ENCODE measurements at regions not wholly inside any gene's neighbourhood (a gene's known extent, or its start where the extent isn't known, plus 50 kb on each side); places are given as distances from the start of the nearest gene placed in this dataset.

DNA sequence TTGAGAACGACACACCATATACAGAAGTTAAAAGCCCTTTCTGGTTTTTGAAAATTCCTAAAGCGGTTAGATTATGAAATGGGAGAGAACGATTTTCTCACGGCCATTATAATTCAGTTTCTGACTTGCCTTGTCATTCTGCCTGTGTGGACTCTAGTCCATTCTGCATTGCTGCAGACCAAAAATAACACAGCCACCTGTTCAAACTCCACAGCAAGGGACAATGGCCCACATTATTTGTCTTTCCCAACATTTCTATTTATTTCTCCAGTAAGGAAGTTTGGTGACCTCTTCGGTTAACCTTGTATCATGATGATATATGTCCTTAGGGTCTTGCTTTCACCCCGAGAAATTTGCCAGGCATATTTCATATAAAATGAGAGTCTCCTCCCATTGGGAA is 497.7 kb downstream of the BRINP1 start:
- no peak for DNase-seq (ENCODE audit: low read depth, low spot score)
- H3K4me1 ChIP-seq (ENCODE audit: insufficient read depth, insufficient read length): no peaks in the 10 kb centered on the region
- TF ChIP-seq YY1 (IDR thresholded peaks at IDR 0.05; ENCODE audit: insufficient read depth, insufficient read length): no peak
- no peak for TF ChIP-seq ZNF274 (IDR thresholded peaks at IDR 0.05; ENCODE audit: low read depth, low read length)
- TF ChIP-seq SUZ12 (IDR thresholded peaks at IDR 0.05; ENCODE audit: extremely low read depth, insufficient read depth, insufficient read length): no peak
- no peak overlapping the region for H3K4me3 ChIP-seq (ENCODE audit: insufficient read length, low read depth)
- no peaks in the 10 kb centered on the region for H3K27me3 ChIP-seq (ENCODE audit: insufficient read depth, insufficient read length)
- no peaks in the 10 kb centered on the region for H3K36me3 ChIP-seq (ENCODE audit: insufficient read depth, insufficient read length, low read length)
- no peaks in the 10 kb centered on the region for H3K9me3 ChIP-seq (ENCODE audit: insufficient read depth, low read length)
- H3K9ac ChIP-seq (ENCODE audit: insufficient read length, low read depth): no peak overlapping the region

DNA sequence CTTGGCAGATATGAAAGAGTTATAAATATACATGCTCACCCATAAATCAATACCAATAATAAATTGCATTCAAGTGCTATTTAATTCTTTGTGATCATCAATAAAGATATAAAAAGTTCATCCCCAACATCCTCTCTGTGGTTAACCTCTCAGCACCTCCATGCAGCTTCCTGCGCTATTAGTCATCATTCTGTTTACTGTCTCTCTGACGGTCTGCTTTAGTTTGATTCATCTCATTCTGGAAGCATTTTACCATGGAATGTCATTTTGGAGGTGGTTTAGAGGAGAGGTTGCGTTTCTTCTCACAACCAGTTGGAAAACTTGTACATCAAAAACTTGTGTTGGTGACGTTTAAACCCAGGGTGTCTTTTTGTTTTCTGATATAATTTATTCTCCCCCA is 486.6 kb downstream of the BRINP1 start:
- no peak overlapping the region for H3K9ac ChIP-seq (ENCODE audit: insufficient read length, low read depth)
- H3K9me3 ChIP-seq (ENCODE audit: insufficient read depth, low read length): no peaks in the 10 kb centered on the region
- no peaks in the 10 kb centered on the region for H3K36me3 ChIP-seq (ENCODE audit: insufficient read depth, insufficient read length, low read length)
- no peak overlapping the region for H3K4me3 ChIP-seq (ENCODE audit: insufficient read length, low read depth)
- H3K27me3 ChIP-seq (ENCODE audit: insufficient read depth, insufficient read length): no peaks in the 10 kb centered on the region
- no peak for DNase-seq (ENCODE audit: low read depth, low spot score)
- no peaks in the 10 kb centered on the region for H3K4me1 ChIP-seq (ENCODE audit: insufficient read depth, insufficient read length)
- TF ChIP-seq SUZ12 (IDR thresholded peaks at IDR 0.05; ENCODE audit: extremely low read depth, insufficient read depth, insufficient read length) (no peak), YY1 (IDR thresholded peaks at IDR 0.05; ENCODE audit: insufficient read depth, insufficient read length) (no peak), ZNF274 (IDR thresholded peaks at IDR 0.05; ENCODE audit: low read depth, low read length) (no peak)

DNA sequence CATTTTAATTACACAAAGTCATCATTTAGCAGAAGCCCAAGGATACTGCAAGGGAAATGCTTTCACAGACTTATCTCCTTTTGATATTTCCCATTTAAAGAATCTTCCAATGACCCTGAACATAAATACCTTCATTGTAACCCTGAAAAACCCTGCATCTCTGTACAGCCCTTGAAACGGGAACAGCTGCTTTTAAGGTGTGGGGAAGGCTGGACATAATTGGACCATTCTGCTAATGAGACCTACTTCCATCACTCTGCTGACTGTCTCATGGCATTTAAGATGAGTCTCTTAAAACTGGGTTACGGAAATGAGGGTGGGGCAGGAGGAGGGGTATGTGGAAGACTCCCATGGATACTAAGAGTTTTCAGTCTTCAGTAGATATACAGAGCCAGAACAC is 485.8 kb downstream of the BRINP1 start:
- H3K36me3 ChIP-seq (ENCODE audit: insufficient read depth, insufficient read length, low read length): no peaks in the 10 kb centered on the region
- H3K27me3 ChIP-seq (ENCODE audit: insufficient read depth, insufficient read length): no peaks in the 10 kb centered on the region
- TF ChIP-seq SUZ12 (IDR thresholded peaks at IDR 0.05; ENCODE audit: extremely low read depth, insufficient read depth, insufficient read length): no peak
- no peak for TF ChIP-seq ZNF274 (IDR thresholded peaks at IDR 0.05; ENCODE audit: low read depth, low read length)
- no peak for TF ChIP-seq YY1 (IDR thresholded peaks at IDR 0.05; ENCODE audit: insufficient read depth, insufficient read length)
- no peak overlapping the region for H3K4me3 ChIP-seq (ENCODE audit: insufficient read length, low read depth)
- no peaks in the 10 kb centered on the region for H3K9me3 ChIP-seq (ENCODE audit: insufficient read depth, low read length)
- H3K4me1 ChIP-seq (ENCODE audit: insufficient read depth, insufficient read length): no peaks in the 10 kb centered on the region
- DNase-seq (ENCODE audit: low read depth, low spot score): no peak
- H3K9ac ChIP-seq (ENCODE audit: insufficient read length, low read depth): no peak overlapping the region

DNA sequence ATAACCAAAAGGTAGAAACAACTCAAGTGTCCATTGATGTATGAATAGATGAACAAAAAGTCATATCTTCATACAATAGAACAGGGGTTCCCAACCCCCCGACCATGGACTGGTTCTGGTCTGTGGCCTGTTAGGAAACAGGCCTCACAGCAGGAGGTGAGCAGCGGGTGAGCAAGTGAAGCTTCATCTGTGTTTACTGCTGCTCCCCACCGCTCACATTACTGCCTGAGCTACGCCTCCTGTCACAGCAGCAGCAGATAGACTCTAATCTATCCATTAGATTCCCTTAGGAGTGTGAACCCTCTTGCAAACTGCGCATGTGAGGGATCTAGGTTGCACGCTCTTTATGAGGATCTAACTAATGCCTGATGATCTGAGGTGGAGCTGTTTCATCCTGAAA is 478.0 kb downstream of the BRINP1 start:
- Histone ChIP-seq H3K9ac (ENCODE audit: insufficient read length, low read depth) (no peak overlapping the region), H3K36me3 (ENCODE audit: insufficient read depth, insufficient read length, low read length) (no peaks in the 10 kb centered on the region), H3K9me3 (ENCODE audit: insufficient read depth, low read length) (no peaks in the 10 kb centered on the region), H3K27me3 (ENCODE audit: insufficient read depth, insufficient read length) (no peaks in the 10 kb centered on the region), H3K4me1 (ENCODE audit: insufficient read depth, insufficient read length) (no peaks in the 10 kb centered on the region), H3K4me3 (ENCODE audit: insufficient read length, low read depth) (no peak overlapping the region)
- DNase-seq (ENCODE audit: low read depth, low spot score): no peak
- TF ChIP-seq YY1 (IDR thresholded peaks at IDR 0.05; ENCODE audit: insufficient read depth, insufficient read length) (no peak), SUZ12 (IDR thresholded peaks at IDR 0.05; ENCODE audit: extremely low read depth, insufficient read depth, insufficient read length) (no peak), ZNF274 (IDR thresholded peaks at IDR 0.05; ENCODE audit: low read depth, low read length) (no peak)

DNA sequence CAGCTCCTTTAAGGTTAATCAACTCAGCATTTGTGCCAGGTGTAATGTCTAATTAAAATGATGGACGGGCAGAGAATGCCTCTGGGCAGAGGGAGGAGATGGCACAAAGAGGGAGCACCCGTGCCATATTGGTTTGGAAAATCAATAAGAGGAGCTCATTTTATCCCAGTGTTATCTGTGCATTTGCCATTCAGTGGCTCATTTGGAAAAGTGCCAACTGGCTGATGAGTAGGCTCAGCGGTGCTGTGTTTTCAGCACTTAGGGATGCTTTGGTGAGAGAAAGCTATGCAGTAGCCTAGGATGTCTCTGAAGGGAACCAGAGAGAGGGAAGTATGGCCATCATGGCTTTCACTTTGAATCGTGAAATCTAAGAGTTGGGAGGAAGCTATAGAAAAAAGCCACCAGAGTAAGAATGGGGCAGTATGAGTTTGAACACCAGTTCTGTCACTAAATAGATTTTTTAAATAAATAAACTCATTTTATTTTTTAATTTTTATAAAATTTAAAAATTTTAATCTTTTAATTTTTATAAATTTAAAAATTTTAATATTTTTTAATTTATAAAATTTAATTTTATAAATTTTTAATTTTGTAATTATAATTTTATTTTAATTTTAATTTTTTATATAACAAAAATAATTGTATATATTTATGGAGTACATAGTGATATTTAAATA is 472.8 kb downstream of the BRINP1 start:
- no peak for TF ChIP-seq ZNF274 (IDR thresholded peaks at IDR 0.05; ENCODE audit: low read depth, low read length)
- no peak for TF ChIP-seq SUZ12 (IDR thresholded peaks at IDR 0.05; ENCODE audit: extremely low read depth, insufficient read depth, insufficient read length)
- no peak for TF ChIP-seq YY1 (IDR thresholded peaks at IDR 0.05; ENCODE audit: insufficient read depth, insufficient read length)
- Histone ChIP-seq H3K9me3 (ENCODE audit: insufficient read depth, low read length) (no peaks in the 10 kb centered on the region), H3K27me3 (ENCODE audit: insufficient read depth, insufficient read length) (no peaks in the 10 kb centered on the region), H3K36me3 (ENCODE audit: insufficient read depth, insufficient read length, low read length) (no peaks in the 10 kb centered on the region), H3K9ac (ENCODE audit: insufficient read length, low read depth) (no peak overlapping the region), H3K4me1 (ENCODE audit: insufficient read depth, insufficient read length) (no peaks in the 10 kb centered on the region), H3K4me3 (ENCODE audit: insufficient read length, low read depth) (no peak overlapping the region)
- no peak for DNase-seq (ENCODE audit: low read depth, low spot score)

DNA sequence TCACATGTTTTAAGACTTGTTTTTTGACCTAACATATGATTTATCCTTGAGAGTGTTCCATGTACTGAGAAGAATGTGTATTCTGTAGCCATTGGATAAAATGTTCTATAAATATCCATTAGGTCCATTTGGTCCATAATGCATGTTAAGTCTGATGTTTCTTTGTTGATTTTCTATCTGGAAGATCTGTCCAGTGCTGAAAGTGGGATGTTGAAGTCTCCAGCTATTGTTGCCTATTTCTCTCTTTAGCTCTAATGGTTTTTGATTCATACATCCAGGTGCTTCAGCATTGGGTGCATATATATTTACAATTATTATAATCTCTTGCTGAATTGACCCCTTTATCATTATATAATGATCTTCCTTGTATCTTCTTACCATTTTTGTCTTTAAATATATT is 451.1 kb downstream of the BRINP1 start:
- no peaks in the 10 kb centered on the region for H3K27me3 ChIP-seq (ENCODE audit: insufficient read depth, insufficient read length)
- no peak for DNase-seq (ENCODE audit: low read depth, low spot score)
- TF ChIP-seq YY1 (IDR thresholded peaks at IDR 0.05; ENCODE audit: insufficient read depth, insufficient read length) (no peak), SUZ12 (IDR thresholded peaks at IDR 0.05; ENCODE audit: extremely low read depth, insufficient read depth, insufficient read length) (no peak), ZNF274 (IDR thresholded peaks at IDR 0.05; ENCODE audit: low read depth, low read length) (no peak)
- no peaks in the 10 kb centered on the region for H3K4me1 ChIP-seq (ENCODE audit: insufficient read depth, insufficient read length)
- H3K36me3 ChIP-seq (ENCODE audit: insufficient read depth, insufficient read length, low read length): no peaks in the 10 kb centered on the region
- H3K9ac ChIP-seq (ENCODE audit: insufficient read length, low read depth): no peak overlapping the region
- H3K4me3 ChIP-seq (ENCODE audit: insufficient read length, low read depth): no peak overlapping the region
- H3K9me3 ChIP-seq (ENCODE audit: insufficient read depth, low read length): no peaks in the 10 kb centered on the region

DNA sequence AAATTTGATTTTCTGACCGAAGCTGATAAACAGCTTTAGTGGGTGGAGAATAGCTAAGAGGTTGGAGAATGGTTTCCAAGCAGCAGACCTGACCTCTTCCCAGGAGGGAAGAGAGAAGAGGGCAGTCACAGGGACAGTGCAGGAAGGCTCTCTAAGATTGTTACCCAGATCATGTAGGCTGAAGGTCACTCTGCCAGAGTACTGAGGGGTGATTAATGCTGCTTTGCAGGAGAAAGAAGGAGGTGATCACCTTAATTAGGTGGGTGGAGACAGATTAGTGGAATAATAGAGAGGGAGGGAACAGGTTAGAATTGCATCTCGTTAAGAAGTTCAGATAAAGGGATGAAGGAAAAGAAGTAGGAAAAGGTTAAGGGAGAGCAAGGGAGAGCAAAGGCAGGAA is 440.5 kb downstream of the BRINP1 start:
- no peaks in the 10 kb centered on the region for H3K4me1 ChIP-seq (ENCODE audit: insufficient read depth, insufficient read length)
- TF ChIP-seq YY1 (IDR thresholded peaks at IDR 0.05; ENCODE audit: insufficient read depth, insufficient read length): no peak
- TF ChIP-seq SUZ12 (IDR thresholded peaks at IDR 0.05; ENCODE audit: extremely low read depth, insufficient read depth, insufficient read length): no peak
- no peak for TF ChIP-seq ZNF274 (IDR thresholded peaks at IDR 0.05; ENCODE audit: low read depth, low read length)
- peak; percentile 63 for DNase-seq (ENCODE audit: low read depth, low spot score)

More for the DNA sequence above, 440.5 kb downstream of the BRINP1 start:
- Histone ChIP-seq H3K36me3 (ENCODE audit: insufficient read depth, insufficient read length, low read length) (no peaks in the 10 kb centered on the region), H3K27me3 (ENCODE audit: insufficient read depth, insufficient read length) (peaks cover 3% of the 10 kb centered on the region), H3K9ac (ENCODE audit: insufficient read length, low read depth) (no peak overlapping the region), H3K9me3 (ENCODE audit: insufficient read depth, low read length) (no peaks in the 10 kb centered on the region), H3K4me3 (ENCODE audit: insufficient read length, low read depth) (no peak overlapping the region)
